CD14-positive monocyte (primary cell): ENCODE measurements at regions not wholly inside any gene's neighbourhood (a gene's known extent, or its start where the extent isn't known, plus 50 kb on each side); places are given as distances from the start of the nearest gene placed in this dataset.
A peak's percentile ranks its signal among the peaks of the same experiment; 100 is the strongest.

Source experiments
- DNase-seq, 3 donors: peaks; one replicate each; pipeline ENCODE4 v3.0.0-alpha.2; 2011 to 2022
- H2AFZ ChIP-seq: 2 replicates; pipeline ENCODE4 v1.6.0; 2012; ENCODE audit warnings: mild to moderate bottlenecking, low read depth, low read length, inconsistent platforms; ENCODE audit not compliant: insufficient read depth, poor library complexity, severe bottlenecking
- H3K27ac ChIP-seq, 2 donors: 1 replicate in 1 of 2; 2 replicates in 1 of 2; pipeline ENCODE4 v1.5.1; 2012 to 2013; ENCODE audit warnings: low read length in 2 of 2, control low read depth in 1 of 2, inconsistent platforms in 1 of 2, low read depth in 1 of 2, mild to moderate bottlenecking in 1 of 2
- H3K27me3 ChIP-seq, 2 donors: one replicate each; pipeline versions ENCODE4 v1.6.0 to v1.6.1; 2011 to 2013; ENCODE audit warnings: low read length in 2 of 2; ENCODE audit not compliant: control insufficient read depth in 2 of 2, insufficient read depth in 2 of 2
- H3K36me3 ChIP-seq, 2 donors: replicated peaks in 1 of 2; 1 replicate in 1 of 2; 2 replicates in 1 of 2; pipeline versions ENCODE4 v1.5.1 to v1.6.1; 2012 to 2013; ENCODE audit warnings: low read length in 2 of 2, control low read depth in 1 of 2, inconsistent platforms in 1 of 2, mild to moderate bottlenecking in 1 of 2; ENCODE audit not compliant: insufficient read depth in 2 of 2, control insufficient read depth in 1 of 2
- H3K4me1 ChIP-seq, 2 donors: 1 replicate in 1 of 2; 2 replicates in 1 of 2; pipeline versions ENCODE4 v1.5.1 to v1.6.1; 2012 to 2013; ENCODE audit warnings: low read length in 2 of 2, control low read depth in 1 of 2, inconsistent platforms in 1 of 2, mild to moderate bottlenecking in 1 of 2, moderate library complexity in 1 of 2; ENCODE audit not compliant: insufficient read depth in 2 of 2, control insufficient read depth in 1 of 2
- H3K4me2 ChIP-seq: replicated peaks from 2 replicates; pipeline ENCODE3; 2012; ENCODE audit warnings: low read length, moderate library complexity, mild to moderate bottlenecking; ENCODE audit not compliant: poor library complexity, severe bottlenecking; ENCODE audit errors: extremely low read depth
- H3K4me3 ChIP-seq, 3 experiments: fragments of 200-600 bp in 1 of 3; sonication (generic) in 1 of 3; replicated peaks in 1 of 3; 1 replicate in 2 of 3; 2 replicates in 1 of 3; pipeline ENCODE4 v1.5.1; 2011 to 2013; ENCODE audit warnings: low read length in 3 of 3, mild to moderate bottlenecking in 3 of 3, control low read depth in 2 of 3, low read depth in 2 of 3, inconsistent platforms in 1 of 3, moderate library complexity in 1 of 3
- H3K79me2 ChIP-seq: 2 replicates; pipeline ENCODE4 v1.6.0; 2012; ENCODE audit warnings: mild to moderate bottlenecking, control low read depth, inconsistent platforms, low read length, moderate library complexity; ENCODE audit not compliant: insufficient read depth
- H3K9ac ChIP-seq: 2 replicates; pipeline ENCODE4 v1.6.0; 2017; ENCODE audit warnings: low read length, mild to moderate bottlenecking; ENCODE audit not compliant: insufficient read depth, poor library complexity, severe bottlenecking
- H3K9me3 ChIP-seq, 2 donors: replicated peaks in 1 of 2; 1 replicate in 1 of 2; 2 replicates in 1 of 2; pipeline versions ENCODE4 v1.5.1 to v1.6.1; 2012 to 2013; ENCODE audit warnings: low read length in 2 of 2, control low read depth in 1 of 2; ENCODE audit not compliant: control insufficient read depth in 1 of 2, insufficient read depth in 1 of 2
- H4K20me1 ChIP-seq: 2 replicates; pipeline ENCODE4 v1.6.0; 2012; ENCODE audit warnings: mild to moderate bottlenecking, low read length, control low read depth, moderate library complexity; ENCODE audit not compliant: insufficient read depth
- H3K27ac Mint-ChIP-seq, 7 donors: one replicate each; pipeline ENCODE4 v1.8.0; 2020; ENCODE audit warnings: mild to moderate bottlenecking in 7 of 7, mixed read lengths in 7 of 7, moderate library complexity in 6 of 7, inconsistent platforms in 2 of 7
- H3K27me3 Mint-ChIP-seq, 3 donors: one replicate each; pipeline ENCODE4 v1.8.0; 2021 to 2022; ENCODE audit warnings: low read depth in 3 of 3, mild to moderate bottlenecking in 3 of 3, mixed read lengths in 3 of 3, moderate library complexity in 3 of 3, inconsistent platforms in 1 of 3
- H3K36me3 Mint-ChIP-seq, 2 donors: one replicate each; pipeline ENCODE4 v1.8.0; 2020; ENCODE audit warnings: mixed read lengths in 2 of 2, inconsistent platforms in 1 of 2, mild to moderate bottlenecking in 1 of 2
- H3K4me1 Mint-ChIP-seq: one replicate; pipeline ENCODE4 v1.8.0; 2020; ENCODE audit warnings: mild to moderate bottlenecking, mixed read lengths
- H3K4me3 Mint-ChIP-seq, 2 donors: one replicate each; pipeline ENCODE4 v1.8.0; 2020; ENCODE audit warnings: mild to moderate bottlenecking in 2 of 2, mixed read lengths in 2 of 2, moderate library complexity in 1 of 2
- H3K9me3 Mint-ChIP-seq, 7 donors: one replicate each; pipeline ENCODE4 v1.8.0; 2020 to 2022; ENCODE audit warnings: mixed read lengths in 7 of 7, mild to moderate bottlenecking in 6 of 7, moderate library complexity in 6 of 7, inconsistent platforms in 2 of 7
- CTCF ChIP-seq: fragments of 200-600 bp; IDR thresholded peaks from one replicate; pipeline ENCODE4 v1.8.0; 2022; ENCODE audit warnings: antibody characterized with exemption, mild to moderate bottlenecking
- WGBS: methylation state at CpG from one replicate; pipeline ENCODE4 v1.1.5; 2013; ENCODE audit warnings: missing lambda C conversion rate; ENCODE audit not compliant: insufficient coverage; 5-methylcytosine and 5-hydroxymethylcytosine counted together
- intact Hi-C, 2 donors: fragments of 100-400 bp; cut with micrococcal nuclease; formaldehyde crosslinking; loops; one replicate each; pipeline versions ENCODE4 v1.15.0 to v1.15.1; 2023

DNA sequence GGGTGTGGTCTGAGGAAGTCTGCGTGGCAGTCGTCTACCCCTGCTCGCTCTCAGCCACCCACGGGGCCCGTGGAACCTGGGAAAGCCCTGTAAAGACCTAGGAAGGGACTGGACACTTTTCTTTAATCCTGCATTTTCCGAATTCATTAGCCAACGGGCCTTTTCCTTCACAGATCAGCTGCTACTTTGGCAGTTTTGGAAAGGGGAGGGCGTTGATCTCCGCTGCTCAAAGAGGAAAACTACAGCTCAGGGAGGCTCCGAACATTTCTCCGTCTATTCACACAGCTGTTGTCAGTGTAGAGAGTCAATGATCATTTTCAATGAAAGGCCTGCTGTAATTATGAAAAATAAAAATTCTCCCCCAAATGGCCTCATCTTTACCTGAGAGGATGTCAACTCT lies 450.1 kb upstream of the MKI67 start:
- no peak overlapping the region for H3K4me3 Mint-ChIP-seq
- Histone ChIP-seq H3K79me2 (no peaks in the 10 kb centered on the region), H3K9ac (no peak overlapping the region), H3K27me3 (no peaks in the 10 kb centered on the region), H2AFZ (no peak overlapping the region), H3K36me3 (no peaks in the 10 kb centered on the region), H3K4me3 (no peak overlapping the region), H4K20me1 (no peaks in the 10 kb centered on the region), H3K27ac (no peak overlapping the region), H3K4me2 (no peak overlapping the region), H3K9me3 (no peaks in the 10 kb centered on the region), H3K4me1 (no peaks in the 10 kb centered on the region)
- 90% methylated on average over 2 of the region's 11 CpGs for WGBS
- H3K36me3 Mint-ChIP-seq = no peaks in the 10 kb centered on the region
- peaks cover 0 to 4% (median 0%) of the 10 kb centered on the region in 7 donors for H3K9me3 Mint-ChIP-seq
- no peak for DNase-seq
- H3K4me1 Mint-ChIP-seq = no peaks in the 10 kb centered on the region
- H3K27me3 Mint-ChIP-seq = peaks cover 2 to 15% (median 2%) of the 10 kb centered on the region in 3 donors
- no peak for TF ChIP-seq CTCF
- intact Hi-C loops = no loop called here
- peak overlapping the region in 1 of 7 donors; percentile 4 for H3K27ac Mint-ChIP-seq

DNA sequence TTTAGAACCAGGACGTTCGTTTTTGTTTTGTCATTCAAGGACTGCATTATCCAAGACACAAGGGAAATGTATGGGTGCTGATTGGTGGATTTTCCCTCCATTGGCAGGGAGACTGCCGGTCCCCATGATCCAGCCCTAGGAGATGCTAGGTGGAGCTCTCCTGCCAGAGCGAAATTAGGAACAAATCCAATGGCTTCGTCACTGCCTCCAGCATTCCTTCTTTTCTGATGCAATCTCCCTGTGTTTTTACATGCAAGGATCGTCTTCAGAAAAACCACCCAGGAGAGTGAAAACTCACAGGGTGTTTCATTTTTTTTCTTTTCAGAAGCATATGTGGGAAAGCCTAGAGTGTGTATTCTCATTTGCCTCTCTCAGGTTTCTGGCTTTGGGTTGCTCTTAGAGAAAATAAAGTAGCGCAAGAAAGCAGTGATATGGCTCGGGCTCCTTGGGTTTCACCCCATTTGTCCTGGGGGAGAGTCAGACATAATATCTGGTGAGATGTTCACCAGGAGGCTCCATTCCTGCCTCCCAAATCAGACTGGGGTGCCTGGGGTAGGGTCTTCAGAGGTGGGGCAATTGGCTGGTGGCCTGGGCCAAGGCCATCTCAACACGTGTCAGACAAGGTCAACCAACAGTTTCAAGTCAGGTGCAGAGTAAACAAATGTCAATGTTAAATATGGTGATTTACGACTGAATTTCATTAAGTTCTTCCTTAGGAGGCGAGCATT lies 450.9 kb upstream of the MKI67 start:
- intact Hi-C loops = no loop called here
- H2AFZ ChIP-seq = no peak overlapping the region
- no peaks in the 10 kb centered on the region for H3K79me2 ChIP-seq
- TF ChIP-seq CTCF = no peak
- H3K4me3 ChIP-seq = no peak overlapping the region
- H3K36me3 ChIP-seq = no peaks in the 10 kb centered on the region
- H3K27me3 ChIP-seq = no peaks in the 10 kb centered on the region
- H3K4me2 ChIP-seq = no peak overlapping the region
- H3K4me1 ChIP-seq = no peaks in the 10 kb centered on the region
- no peaks in the 10 kb centered on the region for H4K20me1 ChIP-seq
- Mint-ChIP-seq H3K4me3 (no peak overlapping the region), H3K4me1 (no peaks in the 10 kb centered on the region), H3K27me3 (peaks cover 2 to 13% (median 2%) of the 10 kb centered on the region in 3 donors), H3K36me3 (no peaks in the 10 kb centered on the region), H3K9me3 (peaks cover 0 to 4% (median 0%) of the 10 kb centered on the region in 7 donors), H3K27ac (no peak overlapping the region)
- H3K27ac ChIP-seq = no peak overlapping the region
- no peaks in the 10 kb centered on the region for H3K9me3 ChIP-seq
- 95% methylated on average over 7 of the region's 11 CpGs for WGBS
- no peak overlapping the region for H3K9ac ChIP-seq
- DNase-seq = no peak
